Activated CD4-positive, alpha-beta T cell treated with anti-CD3 and anti-CD28 coated beads, Interleukin-2, amount 50 U/mL, for 24 hours (primary cell): ENCODE measurements at regions not wholly inside any gene's neighbourhood (a gene's known extent, or its start where the extent isn't known, plus 50 kb on each side); places are given as distances from the start of the nearest gene placed in this dataset.
"Not testable (repeated sequence)": the region's sequence is repeated elsewhere in the genome, so short reads cannot be mapped to it uniquely, and the experiment has no call there.

Experiments used
- DNase-seq, 2 donors: peaks; one replicate each; pipeline ENCODE4 v3.0.0-alpha.2; 2020; ENCODE audit warnings: low read depth in 1 of 2, low spot score in 1 of 2

- DNase-seq = no peak
Measured at GRCh38 chr20:43365691-43366090, 92.0 kb upstream of the SRSF6 start.

GRCh38 chr20:43364001-43364400 lies 93.7 kb upstream of the SRSF6 start:
- DNase-seq = no peak

- no peak for DNase-seq
Measured at GRCh38 chr20:43363506-43363905, 94.2 kb upstream of the SRSF6 start.

- no peak for DNase-seq
Measured at GRCh38 chr20:43361526-43361925, 96.2 kb upstream of the SRSF6 start.

GRCh38 chr20:43360016-43360415 lies 97.7 kb upstream of the SRSF6 start:
- DNase-seq = no peak

- no peak for DNase-seq
Measured at GRCh38 chr20:43358811-43359210, 98.9 kb upstream of the SRSF6 start.

GRCh38 chr20:43357352-43357751 lies 100.3 kb upstream of the SRSF6 start:
- no peak for DNase-seq

- no peak for DNase-seq
Measured at GRCh38 chr20:43355610-43356009, 102.1 kb upstream of the SRSF6 start.

- no peak for DNase-seq
Measured at GRCh38 chr20:43352996-43353395, 104.7 kb upstream of the SRSF6 start.

GRCh38 chr20:43350694-43351093 lies 107.0 kb upstream of the SRSF6 start:
- not testable (repeated sequence) for DNase-seq

GRCh38 chr20:43349841-43350240 lies 107.9 kb upstream of the SRSF6 start:
- DNase-seq = no peak

- DNase-seq = not testable (repeated sequence)
Measured at GRCh38 chr20:43347839-43348238, 109.9 kb upstream of the SRSF6 start.

- no peak for DNase-seq
Measured at GRCh38 chr20:43345676-43346075, 112.0 kb upstream of the SRSF6 start.

- DNase-seq = no peak
Measured at GRCh38 chr20:43341511-43341910, 116.2 kb upstream of the SRSF6 start.

- DNase-seq = no peak
Measured at GRCh38 chr20:43337036-43337435, 120.7 kb upstream of the SRSF6 start.

- no peak for DNase-seq
Measured at GRCh38 chr20:43334080-43334479, 123.6 kb upstream of the SRSF6 start.

- DNase-seq = no peak
Measured at GRCh38 chr20:43331906-43332305, 125.8 kb upstream of the SRSF6 start.

- no peak for DNase-seq
Measured at GRCh38 chr20:43328697-43329096, 129.0 kb upstream of the SRSF6 start.

GRCh38 chr20:43327234-43327633 lies 130.5 kb upstream of the SRSF6 start:
- not testable (repeated sequence) for DNase-seq

GRCh38 chr20:43325926-43326325 lies 131.8 kb upstream of the SRSF6 start:
- DNase-seq = no peak

- DNase-seq = no peak
Measured at GRCh38 chr20:43323592-43323991, 133.9 kb upstream of the PTPRT start.

- DNase-seq = no peak
Measured at GRCh38 chr20:43322851-43323250, 133.1 kb upstream of the PTPRT start.

GRCh38 chr20:43320536-43320935 lies 130.8 kb upstream of the PTPRT start:
- no peak for DNase-seq

- no peak for DNase-seq
Measured at GRCh38 chr20:43318755-43319297, 129.1 kb upstream of the PTPRT start.
